Smooth muscle cell (in vitro differentiated cells): ENCODE measurements at regions not wholly inside any gene's neighbourhood (a gene's known extent, or its start where the extent isn't known, plus 50 kb on each side); places are given as distances from the start of the nearest gene placed in this dataset.

Experiments
- DNase-seq: peaks from one replicate; lab custom pipeline; 2025; ENCODE audit not compliant: unreplicated experiment; lab: John Stamatoyannopoulos, UW
- H2AFZ ChIP-seq: fragments of 200-600 bp; sonication (generic); 2 replicates; pipeline ENCODE4 v1.6.0; 2016; ENCODE audit warnings: antibody characterized with exemption, low read depth, mild to moderate bottlenecking
- H3F3A ChIP-seq: fragments of 200-600 bp; sonication (generic); 2 replicates; pipeline ENCODE4 v1.6.0; 2017; ENCODE audit warnings: antibody characterized with exemption, low read depth
- H3K27ac ChIP-seq: fragments of 200-600 bp; sonication (generic); 2 replicates; pipeline ENCODE4 v1.5.1; 2016; ENCODE audit warnings: low read depth, mild to moderate bottlenecking
- H3K27me3 ChIP-seq: fragments of 200-600 bp; sonication (generic); 2 replicates; pipeline ENCODE4 v1.6.1; 2016; ENCODE audit warnings: low read depth, mild to moderate bottlenecking
- H3K36me3 ChIP-seq: fragments of 200-600 bp; sonication (generic); 2 replicates; pipeline ENCODE4 v1.5.1; 2016; ENCODE audit warnings: low read depth
- H3K4me1 ChIP-seq: fragments of 200-600 bp; sonication (generic); 2 replicates; pipeline ENCODE4 v1.5.1; 2016; ENCODE audit warnings: low read depth
- H3K4me2 ChIP-seq: fragments of 200-600 bp; sonication (generic); 2 replicates; pipeline ENCODE4 v1.6.0; 2016; ENCODE audit warnings: mild to moderate bottlenecking
- H3K4me3 ChIP-seq: fragments of 200-600 bp; sonication (generic); 2 replicates; pipeline ENCODE4 v1.5.1; 2016; ENCODE audit warnings: mild to moderate bottlenecking
- H3K79me2 ChIP-seq: fragments of 200-600 bp; sonication (generic); 2 replicates; pipeline ENCODE4 v1.6.0; 2016; ENCODE audit warnings: low read depth, mild to moderate bottlenecking
- H3K9ac ChIP-seq: fragments of 200-600 bp; sonication (generic); 2 replicates; pipeline ENCODE4 v1.6.0; 2016; ENCODE audit warnings: low read depth
- H3K9me3 ChIP-seq: fragments of 200-600 bp; sonication (generic); replicated peaks from 2 replicates; pipeline ENCODE4 v1.5.1; 2016; ENCODE audit warnings: low read depth
- H4K20me1 ChIP-seq: fragments of 200-600 bp; sonication (generic); 2 replicates; pipeline ENCODE4 v1.6.0; 2016; ENCODE audit warnings: low read depth
- CTCF ChIP-seq: fragments of 200-600 bp; sonication (generic); IDR thresholded peaks from 2 replicates; pipeline ENCODE4 v1.5.1; 2017; ENCODE audit warnings: borderline replicate concordance, mild to moderate bottlenecking, antibody characterized with exemption; ENCODE audit not compliant: insufficient read depth, poor library complexity, severe bottlenecking
- whole genome bisulfite sequencing: methylation state at CpG from one replicate; pipeline ENCODE4 v1.1.7; 2016; ENCODE audit warnings: low lambda C conversion rate; 5-methylcytosine and 5-hydroxymethylcytosine counted together

DNA sequence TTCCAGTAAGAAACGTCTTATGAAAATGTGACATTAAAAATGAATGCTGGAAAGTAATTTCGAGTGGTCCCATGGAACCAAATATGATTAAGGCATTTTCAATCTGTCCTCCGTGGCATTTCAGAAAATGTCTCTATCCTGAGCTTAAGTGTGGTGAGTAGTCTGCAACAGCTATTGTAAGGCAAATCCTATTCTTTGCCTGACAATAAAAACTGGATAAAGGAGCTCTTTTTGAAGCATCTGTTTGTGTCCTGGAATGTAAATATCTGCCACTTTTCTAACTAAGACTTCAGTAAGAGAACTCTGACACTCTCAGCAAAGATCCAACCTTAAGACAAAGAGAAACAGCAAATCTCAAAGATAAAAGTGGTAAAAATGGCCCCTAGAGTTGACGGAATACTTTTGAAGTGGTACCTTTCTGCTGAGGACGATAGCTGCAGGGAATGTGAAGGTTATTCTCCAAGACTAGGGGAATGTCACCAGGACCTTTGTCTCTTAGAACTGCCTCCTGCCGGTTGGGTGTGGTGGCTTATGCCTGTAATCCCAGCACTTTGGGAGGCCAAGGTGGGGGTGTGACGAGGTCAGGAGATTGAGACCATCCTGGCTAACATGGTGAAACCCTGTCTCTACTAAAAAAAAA lies 486.7 kb upstream of the ZP4 start:
- no peaks in the 10 kb centered on the region for H3K9me3 ChIP-seq
- no peak overlapping the region for H3K4me2 ChIP-seq
- H3K9ac ChIP-seq, result no peak overlapping the region
- no peaks in the 10 kb centered on the region for H3K27me3 ChIP-seq
- H2AFZ ChIP-seq, result no peak overlapping the region
- H3K79me2 ChIP-seq, result no peaks in the 10 kb centered on the region
- no peaks in the 10 kb centered on the region for H3K36me3 ChIP-seq
- no peak for DNase-seq
- no peak overlapping the region for H3K4me3 ChIP-seq
- TF ChIP-seq CTCF, result no peak
- H3K4me1 ChIP-seq, result no peaks in the 10 kb centered on the region
- no peak overlapping the region for H3K27ac ChIP-seq
- 60% methylated on average over 7 of the region's 7 CpGs for WGBS
- no peaks in the 10 kb centered on the region for H3F3A ChIP-seq
- no peaks in the 10 kb centered on the region for H4K20me1 ChIP-seq

- 93% methylated on average over 2 of the region's 2 CpGs for WGBS
- H3K36me3 ChIP-seq, result no peaks in the 10 kb centered on the region
- no peaks in the 10 kb centered on the region for H3F3A ChIP-seq
- no peaks in the 10 kb centered on the region for H3K4me1 ChIP-seq
- H3K79me2 ChIP-seq, result no peaks in the 10 kb centered on the region
- no peak overlapping the region for H3K4me2 ChIP-seq
- DNase-seq, result no peak
- TF ChIP-seq CTCF, result no peak
- H3K9me3 ChIP-seq, result no peaks in the 10 kb centered on the region
- no peak overlapping the region for H3K27ac ChIP-seq
- H3K27me3 ChIP-seq, result no peaks in the 10 kb centered on the region
- no peak overlapping the region for H3K4me3 ChIP-seq
- H3K9ac ChIP-seq, result no peak overlapping the region
- no peaks in the 10 kb centered on the region for H4K20me1 ChIP-seq
- H2AFZ ChIP-seq, result no peak overlapping the region
Observed at GRCh38 chr1:238370599-238370998, 479.9 kb upstream of the ZP4 start.

DNA sequence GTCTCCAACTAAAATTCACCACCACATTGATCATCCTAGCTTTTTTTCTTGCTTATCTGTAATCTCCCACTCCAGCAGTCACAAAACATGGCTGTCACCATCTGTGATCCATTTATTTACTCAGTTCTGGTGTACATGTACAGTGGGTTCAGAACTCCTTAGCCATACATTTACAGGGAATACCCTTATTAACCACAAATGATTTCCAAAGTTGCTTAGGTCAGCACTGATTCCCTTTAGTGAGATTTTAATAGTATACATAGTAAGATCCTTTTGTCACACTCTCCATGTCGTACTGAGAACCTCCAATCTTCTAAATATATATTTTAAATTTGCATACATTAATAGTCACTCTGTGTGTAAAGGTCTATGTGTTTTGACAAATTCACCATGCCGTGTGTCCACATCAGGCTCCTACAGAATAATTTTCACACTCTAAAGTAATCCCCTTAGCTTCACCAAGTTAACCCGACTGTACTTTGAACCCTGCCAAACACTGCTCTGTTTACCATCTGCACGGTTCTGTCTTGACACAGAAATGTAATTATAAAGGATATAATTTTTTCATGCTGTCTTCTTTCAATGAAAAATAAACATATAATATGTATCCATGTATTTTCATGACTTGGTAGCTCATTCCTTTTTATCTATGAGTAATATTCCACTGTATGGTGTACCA lies 473.6 kb upstream of the ZP4 start:
- H3K4me3 ChIP-seq, result no peak overlapping the region
- no peak overlapping the region for H3K9ac ChIP-seq
- no peaks in the 10 kb centered on the region for H3K27me3 ChIP-seq
- no peak for TF ChIP-seq CTCF
- H3F3A ChIP-seq, result no peaks in the 10 kb centered on the region
- H3K79me2 ChIP-seq, result no peaks in the 10 kb centered on the region
- no peak overlapping the region for H3K4me2 ChIP-seq
- no peaks in the 10 kb centered on the region for H3K9me3 ChIP-seq
- H4K20me1 ChIP-seq, result no peaks in the 10 kb centered on the region
- no peak for DNase-seq
- 93% methylated on average over 4 of the region's 4 CpGs for WGBS
- H3K4me1 ChIP-seq, result no peaks in the 10 kb centered on the region
- no peak overlapping the region for H2AFZ ChIP-seq
- no peak overlapping the region for H3K27ac ChIP-seq
- H3K36me3 ChIP-seq, result no peaks in the 10 kb centered on the region

- 58% methylated on average over 7 of the region's 7 CpGs for WGBS
- Histone ChIP-seq H3K4me2 (no peak overlapping the region), H3K9ac (no peak overlapping the region), H3K4me3 (no peak overlapping the region), H2AFZ (no peak overlapping the region), H3K36me3 (no peaks in the 10 kb centered on the region), H3K4me1 (no peaks in the 10 kb centered on the region), H3K9me3 (no peaks in the 10 kb centered on the region), H4K20me1 (no peaks in the 10 kb centered on the region), H3K27me3 (no peaks in the 10 kb centered on the region), H3K79me2 (no peaks in the 10 kb centered on the region), H3K27ac (no peak overlapping the region), H3F3A (no peaks in the 10 kb centered on the region)
- DNase-seq, result no peak
- TF ChIP-seq CTCF, result no peak
Observed at GRCh38 chr1:238360474-238360873, 469.8 kb upstream of the ZP4 start.
